ENCODE measurements at regions not wholly inside any gene's neighbourhood (a gene's known extent, or its start where the extent isn't known, plus 50 kb on each side); places are given as distances from the start of the nearest gene placed in this dataset.

GRCh38 chr7:67625257-67625737 is 628.7 kb downstream of the TYW1 start:
- H2AK5ac ChIP-seq (ENCODE audit: low read depth, low read length): no peak overlapping the region
- peak overlapping the region in 3 of 4 experiments; percentile 23 to 53 (median 27); a peak in 5 of 8 replicates for H3K4me3 ChIP-seq (ENCODE audit: extremely low read depth in 1 of 4, insufficient read depth in 2 of 4, low read depth in 3 of 4, low read length in 4 of 4)
- H3K18ac ChIP-seq (ENCODE audit: extremely low read depth, low read length): no peak overlapping the region; the same call in 1 of the 2 replicates
- no peak overlapping the region for H4K8ac ChIP-seq (ENCODE audit: extremely low read depth, insufficient read depth, low read length)
- no peak overlapping the region for H3K4ac ChIP-seq (replicated peaks; ENCODE audit: insufficient read length, low read depth, low read length)
- DNase-seq (ENCODE audit: low read depth in 1 of 2, low spot score in 2 of 2) (peak; percentile 83 to 87), FAIRE-seq (peak; percentile 97)
- H3K36me3 ChIP-seq (ENCODE audit: control insufficient read depth in 2 of 4, insufficient read depth in 4 of 4, low read length in 3 of 4): no peaks in the 10 kb centered on the region
- peak overlapping the region; percentile 100 for H2AFZ ChIP-seq (ENCODE audit: low read length)
- no peaks in the 10 kb centered on the region; a peak in 2 of 7 replicates for H3K4me1 ChIP-seq (replicated peaks in 1 of 4; ENCODE audit: control insufficient read depth in 3 of 4, insufficient read depth in 4 of 4, low read length in 3 of 4)
- no peak overlapping the region for H2BK12ac ChIP-seq (ENCODE audit: low read depth, low read length)
- H3K27ac ChIP-seq (ENCODE audit: low read depth, low read length): no peak overlapping the region
- peak overlapping the region; percentile 26 to 82; a peak in 3 of 4 replicates for H3K4me2 ChIP-seq (ENCODE audit: insufficient read depth in 1 of 2, low read depth in 2 of 2, low read length in 2 of 2)
- H2BK15ac ChIP-seq (ENCODE audit: low read length): peak overlapping the region; percentile 92; the same call in 1 of the 2 replicates
- ChIA-PET CTCF (ENCODE audit: partially characterized antibody) (interaction anchor here (0.5 to 2.2 kb wide), 54 partner anchors 9 to 1586 kb away, joined by 3 to 18 read pairs (median 3); no protein-coding TSS in a partner anchor), POLR2A (ENCODE audit: partially characterized antibody) (no interaction called here)
- no peaks in the 10 kb centered on the region for H3K79me1 ChIP-seq (ENCODE audit: low read depth, low read length)
- no peak overlapping the region for H2BK20ac ChIP-seq (ENCODE audit: low read length)
- no peak overlapping the region for H4K91ac ChIP-seq (replicated peaks; ENCODE audit: insufficient read length, low read length)
- H3K23ac ChIP-seq (ENCODE audit: insufficient read length): no peak overlapping the region
- peaks cover 0 to 2% (median 0%) of the 10 kb centered on the region in 4 experiments; a peak in 2 of 7 replicates for H3K27me3 ChIP-seq (replicated peaks in 1 of 4; ENCODE audit: control insufficient read depth in 3 of 4, extremely low read depth in 1 of 4, insufficient read depth in 3 of 4, low read length in 3 of 4)
- no peak overlapping the region; the same call in 1 of the 2 replicates for H2BK5ac ChIP-seq (ENCODE audit: low read depth, low read length)
- no peaks in the 10 kb centered on the region for H3K79me2 ChIP-seq (ENCODE audit: control insufficient read depth in 1 of 2, insufficient read depth in 2 of 2, low read length in 2 of 2)
- H4K20me1 ChIP-seq (replicated peaks in 1 of 2; ENCODE audit: control insufficient read depth in 1 of 2, insufficient read depth in 2 of 2, low read length in 2 of 2): no peaks in the 10 kb centered on the region
- no peak overlapping the region for H2BK120ac ChIP-seq (replicated peaks; ENCODE audit: low read depth, low read length)
- H4K5ac ChIP-seq (ENCODE audit: insufficient read length, low read depth, low read length): no peak overlapping the region
- no peak overlapping the region for H3K14ac ChIP-seq (ENCODE audit: insufficient read length)
- no peak overlapping the region; a peak in 2 of 7 replicates for H3K9ac ChIP-seq (replicated peaks in 1 of 4; ENCODE audit: extremely low read depth in 1 of 4, low read depth in 3 of 4, low read length in 3 of 4)
- no peak overlapping the region for H3K56ac ChIP-seq (replicated peaks; ENCODE audit: insufficient read length, low read depth, low read length)
- peaks cover 2% of the 10 kb centered on the region; the same call in 1 of the 2 replicates for H3K23me2 ChIP-seq (ENCODE audit: low read depth, low read length)
- no peaks in the 10 kb centered on the region for H3K9me3 ChIP-seq (ENCODE audit: insufficient read depth in 2 of 2, low read depth in 1 of 2, low read length in 1 of 2)
- WGBS, 2 experiments (ENCODE audit: extremely low coverage in 1 of 2, insufficient coverage in 1 of 2, insufficient read length in 1 of 2, insufficient replicate concordance in 2 of 2, low coverage in 1 of 2, low lambda C conversion rate in 2 of 2, missing lambda C conversion rate in 1 of 2): 14% methylated on average over 15 of the region's 15 CpGs; no CpG with 5 or more reads in 1 of the 2 experiments
- TF ChIP-seq MAX (IDR thresholded peaks at IDR 0.05) (peak; percentile 40; the same call in 1 of the 2 replicates), TEAD4 (IDR thresholded peaks at IDR 0.05; ENCODE audit: low read depth, low read length) (no peak), BCL11A (IDR thresholded peaks at IDR 0.05; ENCODE audit: low read depth in 2 of 2, low read length in 2 of 2) (no peak), BACH1 (IDR thresholded peaks at IDR 0.05; ENCODE audit: low read length) (no peak), NRF1 (IDR thresholded peaks at IDR 0.05; ENCODE audit: low read depth, low read length) (no peak), CTBP2 (IDR thresholded peaks at IDR 0.05; ENCODE audit: borderline replicate concordance, insufficient read depth, insufficient read length, low read length) (no peak), TAF1 (IDR thresholded peaks at IDR 0.05; ENCODE audit: low read depth, low read length) (no peak), SP1 (IDR thresholded peaks at IDR 0.05; ENCODE audit: low read depth, low read length) (0 out of 2 replicates have a peak, but pooled peaks have one; percentile 32), TBP (IDR thresholded peaks at IDR 0.05; ENCODE audit: low read depth, low read length) (0 out of 2 replicates have a peak, but pooled peaks have one; percentile 48), RAD21 (IDR thresholded peaks at IDR 0.05 in 1 of 2, conservative IDR thresholded peaks at IDR 0.05 in 1 of 2; ENCODE audit: low read depth in 2 of 2, low read length in 2 of 2) (peak; percentile 96 to 99), ASH2L (IDR thresholded peaks at IDR 0.05; ENCODE audit: low read length) (peak; percentile 33), YY1 (IDR thresholded peaks at IDR 0.05; ENCODE audit: low read depth, low read length) (peak; percentile 56; the same call in 1 of the 2 replicates), CEBPB (IDR thresholded peaks at IDR 0.05; ENCODE audit: low read depth, low read length) (no peak)

All from H1 (cell line).